ENCODE measurements at regions not wholly inside any gene's neighbourhood (a gene's known extent, or its start where the extent isn't known, plus 50 kb on each side); places are given as distances from the start of the nearest gene placed in this dataset.

DNA sequence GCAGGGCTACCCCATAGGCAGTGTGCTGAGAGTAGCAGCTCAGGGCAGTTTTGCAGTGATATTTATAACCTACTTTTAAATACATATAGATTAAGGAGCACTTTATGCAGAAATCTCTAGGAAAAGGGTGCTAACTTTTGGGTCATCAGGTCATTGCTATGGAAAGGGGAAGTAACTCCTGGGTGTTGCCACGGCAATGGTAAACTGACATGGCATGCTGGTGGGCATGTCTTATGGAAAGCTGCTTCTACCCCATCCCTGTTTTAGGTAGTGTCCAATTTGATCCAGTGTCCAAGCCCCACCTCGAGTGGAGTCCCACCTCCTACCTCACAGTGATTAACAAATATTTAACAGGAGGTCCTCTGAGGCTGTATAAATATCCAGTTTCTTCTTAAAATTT lies 56.8 kb upstream of the XPA start:
- Mint-ChIP-seq H3K9me3 (peaks cover 2% of the 10 kb centered on the region), H3K36me3 (ENCODE audit: low read depth) (no peaks in the 10 kb centered on the region), H3K27ac (no peak overlapping the region), H3K27me3 (peaks cover 25% of the 10 kb centered on the region), H3K4me1 (ENCODE audit: low read depth) (no peaks in the 10 kb centered on the region), H3K4me3 (no peak overlapping the region)
- POLR2A ChIA-PET = no interaction called here
- H3K27me3 ChIP-seq (ENCODE audit: control insufficient read depth in 1 of 2, insufficient read depth in 2 of 2, low read length in 2 of 2) = peaks cover 0 to 4% of the 10 kb centered on the region in 2 experiments
- no peaks in the 10 kb centered on the region for H3K36me3 ChIP-seq (ENCODE audit: insufficient read depth, low read length)
- H3K9me3 ChIP-seq (ENCODE audit: control insufficient read depth in 1 of 2, insufficient read depth in 1 of 2, low read length in 2 of 2) = no peaks in the 10 kb centered on the region
- CTCF ChIA-PET = no interaction called here
- H3K4me3 ChIP-seq (ENCODE audit: low read length) = no peak overlapping the region
- ATAC-seq (ENCODE audit: poor library complexity) = no peak
- no peak overlapping the region for H3K27ac ChIP-seq (ENCODE audit: low read depth in 1 of 2, low read length in 2 of 2)
- TF ChIP-seq, protein P1, sequence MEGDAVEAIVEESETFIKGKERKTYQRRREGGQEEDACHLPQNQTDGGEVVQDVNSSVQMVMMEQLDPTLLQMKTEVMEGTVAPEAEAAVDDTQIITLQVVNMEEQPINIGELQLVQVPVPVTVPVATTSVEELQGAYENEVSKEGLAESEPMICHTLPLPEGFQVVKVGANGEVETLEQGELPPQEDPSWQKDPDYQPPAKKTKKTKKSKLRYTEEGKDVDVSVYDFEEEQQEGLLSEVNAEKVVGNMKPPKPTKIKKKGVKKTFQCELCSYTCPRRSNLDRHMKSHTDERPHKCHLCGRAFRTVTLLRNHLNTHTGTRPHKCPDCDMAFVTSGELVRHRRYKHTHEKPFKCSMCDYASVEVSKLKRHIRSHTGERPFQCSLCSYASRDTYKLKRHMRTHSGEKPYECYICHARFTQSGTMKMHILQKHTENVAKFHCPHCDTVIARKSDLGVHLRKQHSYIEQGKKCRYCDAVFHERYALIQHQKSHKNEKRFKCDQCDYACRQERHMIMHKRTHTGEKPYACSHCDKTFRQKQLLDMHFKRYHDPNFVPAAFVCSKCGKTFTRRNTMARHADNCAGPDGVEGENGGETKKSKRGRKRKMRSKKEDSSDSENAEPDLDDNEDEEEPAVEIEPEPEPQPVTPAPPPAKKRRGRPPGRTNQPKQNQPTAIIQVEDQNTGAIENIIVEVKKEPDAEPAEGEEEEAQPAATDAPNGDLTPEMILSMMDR (IDR thresholded peaks at IDR 0.05) = no peak
- DNase-seq = no peak
- no peaks in the 10 kb centered on the region for H3K4me1 ChIP-seq (ENCODE audit: insufficient read depth, low read length)
- intact Hi-C loops (cut with DNase I, micrococcal nuclease) = no loop called here

DNA sequence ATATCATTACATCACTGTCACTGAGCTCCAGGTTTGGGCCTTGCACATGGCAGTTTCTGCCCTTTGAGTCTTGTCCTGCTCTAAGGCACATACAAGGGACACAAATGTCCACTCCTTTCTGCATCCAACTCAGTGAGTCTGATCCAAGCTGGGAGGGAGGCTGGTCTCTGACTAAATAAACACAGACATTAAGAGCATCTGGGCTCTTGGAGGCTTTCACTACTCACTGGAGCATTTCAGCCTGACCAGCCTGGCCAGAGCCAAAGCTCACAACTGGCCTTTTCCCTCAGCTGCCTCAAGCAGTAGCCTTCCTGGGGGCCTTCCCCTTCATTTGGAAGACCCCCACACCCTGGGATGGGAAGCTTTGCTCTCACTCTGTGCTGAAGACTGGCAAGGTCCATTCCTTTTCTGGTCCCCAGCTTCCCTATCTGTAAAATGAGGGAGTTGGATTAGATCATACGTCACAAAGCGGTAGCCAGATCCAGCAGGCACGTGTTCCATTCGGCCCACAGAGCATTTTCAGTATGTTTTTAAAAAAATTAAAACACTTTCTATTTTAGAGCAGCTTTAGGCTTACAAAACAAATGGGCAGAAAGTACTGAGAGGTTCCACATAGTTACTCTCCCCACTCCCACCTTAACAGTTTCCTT lies 58.6 kb upstream of the XPA start:
- ATAC-seq (ENCODE audit: poor library complexity) (no peak), DNase-seq (no peak)
- peaks cover 0 to 1% of the 10 kb centered on the region in 2 experiments for H3K27me3 ChIP-seq (ENCODE audit: control insufficient read depth in 1 of 2, insufficient read depth in 2 of 2, low read length in 2 of 2)
- no peak overlapping the region for H3K27ac Mint-ChIP-seq
- H3K4me3 Mint-ChIP-seq = no peak overlapping the region
- peaks cover 40% of the 10 kb centered on the region for H3K27me3 Mint-ChIP-seq
- peaks cover 2% of the 10 kb centered on the region for H3K9me3 Mint-ChIP-seq
- TF ChIP-seq, protein P1 (IDR thresholded peaks at IDR 0.05) = no peak
- CTCF ChIA-PET = no interaction called here
- no peaks in the 10 kb centered on the region for H3K36me3 Mint-ChIP-seq (ENCODE audit: low read depth)
- no peaks in the 10 kb centered on the region for H3K9me3 ChIP-seq (ENCODE audit: control insufficient read depth in 1 of 2, insufficient read depth in 1 of 2, low read length in 2 of 2)
- H3K36me3 ChIP-seq (ENCODE audit: insufficient read depth, low read length) = no peaks in the 10 kb centered on the region
- intact Hi-C loops (cut with DNase I, micrococcal nuclease) = no loop called here
- H3K27ac ChIP-seq (ENCODE audit: low read depth in 1 of 2, low read length in 2 of 2) = no peak overlapping the region
- POLR2A ChIA-PET = no interaction called here
- H3K4me1 Mint-ChIP-seq (ENCODE audit: low read depth) = no peaks in the 10 kb centered on the region
- no peaks in the 10 kb centered on the region for H3K4me1 ChIP-seq (ENCODE audit: insufficient read depth, low read length)
- H3K4me3 ChIP-seq (ENCODE audit: low read length) = no peak overlapping the region

DNA sequence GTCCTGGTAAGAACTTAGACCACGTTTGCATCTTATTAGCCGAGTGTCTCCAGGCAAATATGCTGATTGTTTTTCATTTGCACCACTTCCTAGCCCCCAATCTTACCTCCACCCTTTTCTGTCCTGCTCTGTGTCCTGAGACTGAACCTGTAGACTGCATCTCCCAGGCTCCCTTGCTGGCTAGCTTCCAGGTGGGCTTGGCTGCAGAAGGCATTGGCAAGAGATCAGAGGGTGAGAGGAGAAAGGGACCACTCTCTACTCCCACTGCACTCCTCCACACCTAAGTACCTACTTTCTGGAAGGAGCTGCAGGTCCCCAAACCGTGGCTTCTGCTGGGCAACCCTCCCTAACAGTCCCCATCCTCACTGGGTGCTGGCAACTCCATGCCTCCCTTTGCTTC lies 59.9 kb upstream of the XPA start:
- CTCF ChIA-PET = no interaction called here
- ATAC-seq (ENCODE audit: poor library complexity) = no peak
- Histone ChIP-seq H3K9me3 (ENCODE audit: control insufficient read depth in 1 of 2, insufficient read depth in 1 of 2, low read length in 2 of 2) (no peaks in the 10 kb centered on the region), H3K4me1 (ENCODE audit: insufficient read depth, low read length) (no peaks in the 10 kb centered on the region), H3K27ac (ENCODE audit: low read depth in 1 of 2, low read length in 2 of 2) (no peak overlapping the region), H3K36me3 (ENCODE audit: insufficient read depth, low read length) (no peaks in the 10 kb centered on the region), H3K27me3 (ENCODE audit: control insufficient read depth in 1 of 2, insufficient read depth in 2 of 2, low read length in 2 of 2) (peaks cover 5 to 10% of the 10 kb centered on the region in 2 experiments), H3K4me3 (ENCODE audit: low read length) (no peak overlapping the region)
- POLR2A ChIA-PET = no interaction called here
- H3K4me3 Mint-ChIP-seq = no peak overlapping the region
- peaks cover 52% of the 10 kb centered on the region for H3K27me3 Mint-ChIP-seq
- no peaks in the 10 kb centered on the region for H3K36me3 Mint-ChIP-seq (ENCODE audit: low read depth)
- H3K9me3 Mint-ChIP-seq = peaks cover 2% of the 10 kb centered on the region
- TF ChIP-seq, protein P1 (IDR thresholded peaks at IDR 0.05) = no peak
- intact Hi-C loops (cut with DNase I, micrococcal nuclease) = no loop called here
- DNase-seq = no peak
- no peak overlapping the region for H3K27ac Mint-ChIP-seq
- no peaks in the 10 kb centered on the region for H3K4me1 Mint-ChIP-seq (ENCODE audit: low read depth)
